Karpas-422 (cell line): ENCODE measurements at regions not wholly inside any gene's neighbourhood (a gene's known extent, or its start where the extent isn't known, plus 50 kb on each side); places are given as distances from the start of the nearest gene placed in this dataset.
"Not testable (repeated sequence)": the region's sequence is repeated elsewhere in the genome, so short reads cannot be mapped to it uniquely, and the experiment has no call there.

ENCODE experiments used
- DNase-seq: peaks from one replicate; pipeline ENCODE4 v3.0.0-alpha.2; 2015
- H2AFZ ChIP-seq: fragments of 200-600 bp; sonication (generic); 2 replicates; pipeline ENCODE4 v1.6.1; 2014; ENCODE audit warnings: antibody characterized with exemption, low read length, mixed read lengths
- H3K27ac ChIP-seq: fragments of 200-600 bp; sonication (generic); 2 replicates; pipeline ENCODE4 v1.5.1; 2014; ENCODE audit warnings: mild to moderate bottlenecking, low read length, moderate library complexity
- H3K27me3 ChIP-seq: fragments of 200-600 bp; sonication (generic); 2 replicates; pipeline ENCODE4 v1.6.1; 2014; ENCODE audit warnings: low read length, mixed read lengths
- H3K36me3 ChIP-seq: fragments of 200-600 bp; sonication (generic); 2 replicates; pipeline ENCODE4 v1.6.1; 2014; ENCODE audit warnings: low read length, mixed read lengths; ENCODE audit not compliant: insufficient read depth
- H3K4me1 ChIP-seq: fragments of 200-600 bp; sonication (generic); 2 replicates; pipeline ENCODE4 v1.6.1; 2014; ENCODE audit warnings: mild to moderate bottlenecking, low read length, mixed read lengths
- H3K4me2 ChIP-seq: fragments of 200-600 bp; sonication (generic); 2 replicates; pipeline ENCODE4 v1.6.1; 2014; ENCODE audit warnings: low read length, low read depth, mild to moderate bottlenecking; ENCODE audit not compliant: poor library complexity, severe bottlenecking
- H3K4me3 ChIP-seq: fragments of 200-600 bp; sonication (generic); 2 replicates; pipeline ENCODE4 v1.5.1; 2014; ENCODE audit warnings: mild to moderate bottlenecking, antibody characterized with exemption, low read length, mixed read lengths
- H3K79me2 ChIP-seq: fragments of 200-600 bp; sonication (generic); 2 replicates; pipeline ENCODE4 v1.6.1; 2014; ENCODE audit warnings: mild to moderate bottlenecking, low read length, mixed read lengths
- H3K9ac ChIP-seq: fragments of 200-600 bp; sonication (generic); 2 replicates; pipeline ENCODE4 v1.6.0; 2014; ENCODE audit warnings: low read length
- H3K9me2 ChIP-seq: fragments of 200-600 bp; sonication (generic), shearing (Covaris generic); replicated peaks from 2 replicates; pipeline ENCODE4 v1.6.0; 2014; ENCODE audit warnings: mild to moderate bottlenecking, low read length, moderate library complexity; ENCODE audit not compliant: insufficient read depth
- H3K9me3 ChIP-seq: fragments of 300-700, 200-600 bp; sonication (generic); 2 replicates; pipeline ENCODE4 v1.6.1; 2014; ENCODE audit warnings: low read length, mixed read lengths
- H4K20me1 ChIP-seq: fragments of 200-600 bp; sonication (generic); 2 replicates; pipeline ENCODE4 v1.6.1; 2014; ENCODE audit warnings: mild to moderate bottlenecking, antibody characterized with exemption, low read length, low read depth; ENCODE audit not compliant: insufficient read depth

- Histone ChIP-seq H3K27ac (no peak overlapping the region), H3K79me2 (no peaks in the 10 kb centered on the region), H4K20me1 (no peaks in the 10 kb centered on the region), H3K4me1 (no peaks in the 10 kb centered on the region), H3K9ac (no peak overlapping the region), H3K4me3 (no peak overlapping the region), H3K9me2 (no peaks in the 10 kb centered on the region), H3K36me3 (no peaks in the 10 kb centered on the region), H3K4me2 (no peak overlapping the region), H3K9me3 (no peaks in the 10 kb centered on the region), H3K27me3 (no peaks in the 10 kb centered on the region), H2AFZ (no peak overlapping the region)
- no peak for DNase-seq
These were observed 503.9 kb upstream of the DAB2 start for GRCh38 chr5:39928709-39929108.

GRCh38 chr5:39919876-39920275, 495.1 kb upstream of the DAB2 start:
- H3K27ac ChIP-seq, result no peak overlapping the region
- H4K20me1 ChIP-seq, result no peaks in the 10 kb centered on the region
- no peak overlapping the region for H3K4me2 ChIP-seq
- no peak overlapping the region for H3K4me3 ChIP-seq
- H3K79me2 ChIP-seq, result no peaks in the 10 kb centered on the region
- H3K4me1 ChIP-seq, result no peaks in the 10 kb centered on the region
- no peaks in the 10 kb centered on the region for H3K27me3 ChIP-seq
- no peaks in the 10 kb centered on the region for H3K9me2 ChIP-seq
- H3K9ac ChIP-seq, result no peak overlapping the region
- DNase-seq, result no peak
- H2AFZ ChIP-seq, result no peak overlapping the region
- H3K36me3 ChIP-seq, result no peaks in the 10 kb centered on the region
- no peaks in the 10 kb centered on the region for H3K9me3 ChIP-seq

GRCh38 chr5:39912906-39913305, 488.1 kb upstream of the DAB2 start:
- Histone ChIP-seq H3K4me3 (no peak overlapping the region), H3K36me3 (no peaks in the 10 kb centered on the region), H3K79me2 (no peaks in the 10 kb centered on the region), H3K27me3 (no peaks in the 10 kb centered on the region), H3K4me2 (no peak overlapping the region), H3K27ac (no peak overlapping the region), H4K20me1 (no peaks in the 10 kb centered on the region), H3K9ac (no peak overlapping the region), H3K9me2 (no peaks in the 10 kb centered on the region), H2AFZ (no peak overlapping the region), H3K9me3 (no peaks in the 10 kb centered on the region), H3K4me1 (no peaks in the 10 kb centered on the region)
- no peak for DNase-seq

GRCh38 chr5:39907267-39907951, 482.6 kb upstream of the DAB2 start:
- H3K9ac ChIP-seq, H3K27ac ChIP-seq, H2AFZ ChIP-seq, DNase-seq, H3K4me1 ChIP-seq, H3K9me3 ChIP-seq, H3K27me3 ChIP-seq, H3K79me2 ChIP-seq, H3K4me2 ChIP-seq, H3K4me3 ChIP-seq, H3K9me2 ChIP-seq, H4K20me1 ChIP-seq, H3K36me3 ChIP-seq: not testable (repeated sequence)

- Histone ChIP-seq H3K9ac (no peak overlapping the region), H3K4me2 (no peak overlapping the region), H3K36me3 (no peaks in the 10 kb centered on the region), H3K27me3 (no peaks in the 10 kb centered on the region), H3K4me3 (no peak overlapping the region), H3K4me1 (no peaks in the 10 kb centered on the region), H3K9me2 (no peaks in the 10 kb centered on the region), H3K27ac (no peak overlapping the region), H3K9me3 (no peaks in the 10 kb centered on the region), H2AFZ (no peak overlapping the region), H4K20me1 (no peaks in the 10 kb centered on the region), H3K79me2 (no peaks in the 10 kb centered on the region)
- no peak for DNase-seq
These were observed 481.4 kb upstream of the DAB2 start for GRCh38 chr5:39906146-39906545.

- Histone ChIP-seq H3K36me3 (no peaks in the 10 kb centered on the region), H3K27ac (no peak overlapping the region), H3K4me2 (no peak overlapping the region), H3K79me2 (no peaks in the 10 kb centered on the region), H3K4me3 (no peak overlapping the region), H3K9me3 (no peaks in the 10 kb centered on the region), H4K20me1 (no peaks in the 10 kb centered on the region), H3K9ac (no peak overlapping the region), H3K9me2 (no peaks in the 10 kb centered on the region), H3K4me1 (no peaks in the 10 kb centered on the region), H3K27me3 (no peaks in the 10 kb centered on the region), H2AFZ (no peak overlapping the region)
- DNase-seq, result no peak
These were observed 480.6 kb upstream of the DAB2 start for GRCh38 chr5:39905356-39905755.

- Histone ChIP-seq H3K9ac (no peak overlapping the region), H3K9me2 (no peaks in the 10 kb centered on the region), H3K36me3 (no peaks in the 10 kb centered on the region), H3K27me3 (no peaks in the 10 kb centered on the region), H3K9me3 (no peaks in the 10 kb centered on the region), H3K4me3 (no peak overlapping the region), H3K79me2 (no peaks in the 10 kb centered on the region), H3K4me2 (no peak overlapping the region), H3K27ac (no peak overlapping the region), H4K20me1 (no peaks in the 10 kb centered on the region), H2AFZ (no peak overlapping the region), H3K4me1 (no peaks in the 10 kb centered on the region)
- DNase-seq, result no peak
These were observed 477.8 kb upstream of the DAB2 start for GRCh38 chr5:39902626-39903025.

- Histone ChIP-seq H3K4me3 (no peak overlapping the region), H3K4me2 (no peak overlapping the region), H4K20me1 (no peaks in the 10 kb centered on the region), H3K9ac (no peak overlapping the region), H3K4me1 (no peaks in the 10 kb centered on the region), H3K36me3 (no peaks in the 10 kb centered on the region), H3K9me3 (no peaks in the 10 kb centered on the region), H3K27ac (no peak overlapping the region), H3K27me3 (no peaks in the 10 kb centered on the region), H2AFZ (no peak overlapping the region), H3K9me2 (no peaks in the 10 kb centered on the region), H3K79me2 (no peaks in the 10 kb centered on the region)
- no peak for DNase-seq
These were observed 474.0 kb upstream of the DAB2 start for GRCh38 chr5:39898731-39899130.

- Histone ChIP-seq H3K36me3 (no peaks in the 10 kb centered on the region), H2AFZ (no peak overlapping the region), H3K9me3 (no peaks in the 10 kb centered on the region), H3K79me2 (no peaks in the 10 kb centered on the region), H3K4me3 (no peak overlapping the region), H3K4me1 (no peaks in the 10 kb centered on the region), H4K20me1 (no peaks in the 10 kb centered on the region), H3K27ac (no peak overlapping the region), H3K9me2 (no peaks in the 10 kb centered on the region), H3K4me2 (no peak overlapping the region), H3K9ac (no peak overlapping the region), H3K27me3 (no peaks in the 10 kb centered on the region)
- no peak for DNase-seq
These were observed 471.9 kb upstream of the DAB2 start for GRCh38 chr5:39896706-39897105.
